OCI-LY1 (cell line): ENCODE measurements at regions not wholly inside any gene's neighbourhood (a gene's known extent, or its start where the extent isn't known, plus 50 kb on each side); places are given as distances from the start of the nearest gene placed in this dataset.

ENCODE experiments used
- H2AFZ ChIP-seq: fragments of 200-600 bp; sonication (generic), shearing (Covaris generic); 2 replicates; pipeline ENCODE4 v1.6.0; 2014; ENCODE audit warnings: antibody characterized with exemption, mild to moderate bottlenecking, low read length
- H3F3A ChIP-seq: fragments of 200-600 bp; sonication (generic), shearing (Covaris generic); 2 replicates; pipeline ENCODE4 v1.6.0; 2014; ENCODE audit warnings: mild to moderate bottlenecking, antibody characterized with exemption, low read length, moderate library complexity; ENCODE audit not compliant: insufficient read depth
- H3K27ac ChIP-seq: fragments of 200-600 bp; sonication (generic); 2 replicates; pipeline ENCODE4 v1.5.1; 2014; ENCODE audit warnings: low read length, mixed run types, mild to moderate bottlenecking, low read depth; ENCODE audit not compliant: poor library complexity, severe bottlenecking
- H3K27me3 ChIP-seq: fragments of 200-600 bp; sonication (generic); 2 replicates; pipeline ENCODE4 v1.6.0; 2014; ENCODE audit warnings: antibody characterized with exemption, mild to moderate bottlenecking, low read length, moderate library complexity; ENCODE audit not compliant: insufficient read depth
- H3K36me3 ChIP-seq: fragments of 200-600 bp; sonication (generic); 2 replicates; pipeline ENCODE4 v1.6.1; 2014; ENCODE audit warnings: mild to moderate bottlenecking, antibody characterized with exemption, low read length, moderate library complexity, mixed read lengths; ENCODE audit not compliant: insufficient read depth
- H3K4me1 ChIP-seq: fragments of 200-600 bp; sonication (generic); 2 replicates; pipeline ENCODE4 v1.5.1; 2014; ENCODE audit warnings: mild to moderate bottlenecking, low read length, moderate library complexity; ENCODE audit not compliant: insufficient read depth, severe bottlenecking
- H3K4me2 ChIP-seq: fragments of 200-600 bp; sonication (generic), shearing (Covaris generic); 2 replicates; pipeline ENCODE4 v1.6.1; 2014; ENCODE audit warnings: low read length
- H3K4me3 ChIP-seq: fragments of 200-600 bp; sonication (generic); 2 replicates; pipeline ENCODE4 v1.5.1; 2014; ENCODE audit warnings: low read length, low read depth, mild to moderate bottlenecking, mixed read lengths; ENCODE audit not compliant: poor library complexity, severe bottlenecking
- H3K79me2 ChIP-seq: fragments of 200-600 bp; shearing (Covaris generic); 2 replicates; pipeline ENCODE4 v1.6.1; 2016; ENCODE audit warnings: mixed run types, low read length, mixed read lengths; ENCODE audit not compliant: insufficient read depth
- H3K9ac ChIP-seq: fragments of 200-600 bp; sonication (generic), shearing (Covaris generic); 2 replicates; pipeline ENCODE4 v1.6.1; 2014; ENCODE audit warnings: mild to moderate bottlenecking, low read length, mixed read lengths
- H3K9me2 ChIP-seq: fragments of 200-600 bp; sonication (generic), shearing (Covaris generic); 2 replicates; pipeline ENCODE4 v1.6.1; 2014; ENCODE audit warnings: low read depth, mild to moderate bottlenecking, low read length, mixed read lengths
- H3K9me3 ChIP-seq: fragments of 200-600 bp; shearing (Covaris generic); 2 replicates; pipeline ENCODE4 v1.6.1; 2014; ENCODE audit warnings: low read length, mixed read lengths
- H4K20me1 ChIP-seq: fragments of 200-600 bp; sonication (generic), shearing (Covaris generic); 2 replicates; pipeline ENCODE4 v1.6.0; 2016; ENCODE audit warnings: mild to moderate bottlenecking, low read length; ENCODE audit not compliant: insufficient read depth
- EZH2 ChIP-seq: fragments of 200-600 bp; sonication (generic), shearing (Covaris generic); IDR thresholded peaks from 2 replicates; pipeline ENCODE4 v1.8.0; 2017; ENCODE audit warnings: borderline replicate concordance, mixed run types, mild to moderate bottlenecking, antibody characterized with exemption, low read length, moderate library complexity, mixed read lengths
- TF ChIP-seq, protein P1 (sequence below): fragments of 200-600 bp; sonication (generic), shearing (Covaris generic); IDR thresholded peaks from 2 replicates; pipeline ENCODE4 v1.5.1; 2017; ENCODE audit warnings: mild to moderate bottlenecking, antibody characterized with exemption, low read length, moderate library complexity, mixed read lengths

DNA sequence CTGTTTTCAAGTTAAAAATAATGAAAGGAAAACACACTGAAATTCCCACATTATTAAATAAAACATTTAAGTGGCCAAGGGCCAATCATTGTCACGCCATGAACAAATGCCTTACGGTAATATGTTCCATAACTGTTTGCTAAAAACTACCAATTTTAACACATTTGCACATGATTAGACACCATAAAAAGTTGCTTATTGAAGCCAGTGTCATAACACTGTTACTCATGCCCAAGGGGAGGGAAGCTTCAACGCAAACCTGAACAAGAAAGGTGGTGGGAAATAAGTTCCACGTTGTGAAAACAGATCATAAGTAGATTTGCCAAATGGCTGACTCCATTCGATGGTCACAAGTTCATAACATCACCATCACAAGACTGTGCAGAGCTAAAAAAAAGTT lies 739.3 kb upstream of the FAM241A start:
- Histone ChIP-seq H3K4me2 (no peak overlapping the region), H3K27ac (no peak overlapping the region), H3F3A (no peaks in the 10 kb centered on the region), H3K36me3 (no peaks in the 10 kb centered on the region), H3K27me3 (no peaks in the 10 kb centered on the region), H3K9ac (no peak overlapping the region), H3K4me1 (no peaks in the 10 kb centered on the region), H3K4me3 (no peak overlapping the region), H3K9me2 (no peaks in the 10 kb centered on the region), H3K9me3 (no peaks in the 10 kb centered on the region), H4K20me1 (no peaks in the 10 kb centered on the region), H3K79me2 (no peaks in the 10 kb centered on the region), H2AFZ (no peak overlapping the region)
- TF ChIP-seq, protein P1, sequence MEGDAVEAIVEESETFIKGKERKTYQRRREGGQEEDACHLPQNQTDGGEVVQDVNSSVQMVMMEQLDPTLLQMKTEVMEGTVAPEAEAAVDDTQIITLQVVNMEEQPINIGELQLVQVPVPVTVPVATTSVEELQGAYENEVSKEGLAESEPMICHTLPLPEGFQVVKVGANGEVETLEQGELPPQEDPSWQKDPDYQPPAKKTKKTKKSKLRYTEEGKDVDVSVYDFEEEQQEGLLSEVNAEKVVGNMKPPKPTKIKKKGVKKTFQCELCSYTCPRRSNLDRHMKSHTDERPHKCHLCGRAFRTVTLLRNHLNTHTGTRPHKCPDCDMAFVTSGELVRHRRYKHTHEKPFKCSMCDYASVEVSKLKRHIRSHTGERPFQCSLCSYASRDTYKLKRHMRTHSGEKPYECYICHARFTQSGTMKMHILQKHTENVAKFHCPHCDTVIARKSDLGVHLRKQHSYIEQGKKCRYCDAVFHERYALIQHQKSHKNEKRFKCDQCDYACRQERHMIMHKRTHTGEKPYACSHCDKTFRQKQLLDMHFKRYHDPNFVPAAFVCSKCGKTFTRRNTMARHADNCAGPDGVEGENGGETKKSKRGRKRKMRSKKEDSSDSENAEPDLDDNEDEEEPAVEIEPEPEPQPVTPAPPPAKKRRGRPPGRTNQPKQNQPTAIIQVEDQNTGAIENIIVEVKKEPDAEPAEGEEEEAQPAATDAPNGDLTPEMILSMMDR, result no peak
- TF ChIP-seq EZH2, result no peak

- Histone ChIP-seq H3K36me3 (no peaks in the 10 kb centered on the region), H3K27me3 (no peaks in the 10 kb centered on the region), H3K4me2 (no peak overlapping the region), H3K27ac (no peak overlapping the region), H4K20me1 (no peaks in the 10 kb centered on the region), H3K9ac (no peak overlapping the region), H2AFZ (no peak overlapping the region), H3K79me2 (no peaks in the 10 kb centered on the region), H3K4me1 (no peaks in the 10 kb centered on the region), H3K9me3 (no peaks in the 10 kb centered on the region), H3K4me3 (no peak overlapping the region), H3F3A (no peaks in the 10 kb centered on the region), H3K9me2 (no peaks in the 10 kb centered on the region)
- TF ChIP-seq EZH2, result no peak
- TF ChIP-seq, protein P1, result no peak
Measured at GRCh38 chr4:111410571-111410970, 734.7 kb upstream of the FAM241A start.

GRCh38 chr4:111417521-111417920 lies 727.7 kb upstream of the FAM241A start:
- Histone ChIP-seq H3K79me2 (no peaks in the 10 kb centered on the region), H3K9me2 (no peaks in the 10 kb centered on the region), H3K9me3 (no peaks in the 10 kb centered on the region), H3F3A (no peaks in the 10 kb centered on the region), H3K27ac (no peak overlapping the region), H3K27me3 (no peaks in the 10 kb centered on the region), H3K4me1 (no peaks in the 10 kb centered on the region), H2AFZ (no peak overlapping the region), H3K9ac (no peak overlapping the region), H3K4me2 (no peak overlapping the region), H4K20me1 (no peaks in the 10 kb centered on the region), H3K36me3 (no peaks in the 10 kb centered on the region), H3K4me3 (no peak overlapping the region)
- TF ChIP-seq, protein P1, result no peak
- TF ChIP-seq EZH2, result no peak
